Stimulated activated CD4-positive, alpha-beta T cell treated with anti-CD3 and anti-CD28 coated beads, Interleukin-4, amount 100 ng/mL, for 4 hours (primary cell): ENCODE measurements at regions not wholly inside any gene's neighbourhood (a gene's known extent, or its start where the extent isn't known, plus 50 kb on each side); places are given as distances from the start of the nearest gene placed in this dataset.
"Not testable (repeated sequence)": the region's sequence is repeated elsewhere in the genome, so short reads cannot be mapped to it uniquely, and the experiment has no call there.

Experiments
- DNase-seq, 2 experiments: peaks; one replicate each; pipeline ENCODE4 v3.0.0-alpha.2; 2020

DNA sequence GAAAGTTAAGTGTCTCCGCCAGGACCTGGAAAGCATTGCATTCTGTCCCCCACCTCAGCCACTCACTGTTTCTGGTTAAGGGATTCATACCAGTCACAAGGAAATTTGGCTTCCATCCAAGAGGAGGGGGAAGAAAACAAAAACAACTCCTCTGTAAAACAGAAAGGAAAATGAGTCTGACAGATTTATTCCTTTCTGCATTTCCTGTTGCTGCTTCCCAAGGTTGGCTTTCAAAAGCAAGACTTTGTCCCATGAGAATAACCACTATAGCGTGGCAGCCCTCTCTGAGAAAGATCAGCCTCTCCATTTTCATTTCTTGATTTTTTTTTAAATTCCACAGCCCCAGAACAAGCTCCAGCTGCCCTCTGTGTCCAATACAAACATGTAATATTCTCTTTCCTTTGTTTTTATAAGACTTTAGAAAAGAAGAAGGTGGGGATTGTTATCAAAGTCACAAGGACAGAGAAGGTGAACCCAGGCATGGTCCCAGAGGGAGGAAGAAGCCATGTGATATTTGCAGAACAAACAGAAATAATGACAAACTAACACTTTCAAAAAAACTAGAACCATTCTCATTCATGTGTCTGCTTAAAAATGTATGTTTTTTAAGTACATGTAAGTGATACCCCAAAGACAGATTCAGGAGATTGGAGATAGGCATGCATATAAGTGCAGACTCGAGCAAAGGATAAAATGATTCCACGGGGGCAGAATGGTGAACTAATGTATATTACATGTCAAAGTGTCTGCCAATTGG, 90.7 kb upstream of the DCLK2 start:
- no peak for DNase-seq

DNA sequence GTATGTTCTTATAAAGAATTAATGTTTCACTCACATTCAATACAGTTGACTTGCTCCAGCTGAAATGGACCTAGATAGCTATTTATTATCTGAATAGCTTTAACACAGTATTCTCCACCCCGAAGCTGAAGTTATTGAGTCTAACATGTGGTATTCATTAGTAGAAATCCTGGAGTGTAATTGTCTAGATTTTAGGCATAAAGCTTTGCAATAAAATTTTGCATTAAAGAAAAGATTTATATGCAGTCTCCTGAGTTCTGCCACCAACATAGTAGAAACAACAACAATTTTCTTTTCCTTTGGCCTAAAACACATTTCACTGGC, 90.2 kb upstream of the DCLK2 start:
- DNase-seq: no peak

DNA sequence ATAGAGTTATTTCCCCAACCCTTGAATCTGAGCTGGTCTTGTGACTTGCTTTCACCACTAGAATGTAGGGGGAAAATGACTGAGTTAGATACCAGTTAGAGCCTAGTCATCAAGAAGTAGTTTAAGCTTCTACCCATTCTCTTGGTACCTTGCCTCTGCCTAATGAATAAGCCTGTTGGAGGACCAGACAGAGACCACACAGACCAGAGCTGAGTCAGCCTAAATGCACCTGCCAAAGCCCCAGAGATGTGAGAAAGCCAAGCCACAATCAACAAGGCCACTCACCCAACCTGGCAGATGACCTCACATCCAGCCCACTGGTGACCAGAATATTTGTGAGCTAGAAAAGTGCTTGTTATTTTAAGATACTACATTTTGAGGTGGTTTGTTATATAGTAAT, 85.2 kb upstream of the DCLK2 start:
- DNase-seq: no peak

DNA sequence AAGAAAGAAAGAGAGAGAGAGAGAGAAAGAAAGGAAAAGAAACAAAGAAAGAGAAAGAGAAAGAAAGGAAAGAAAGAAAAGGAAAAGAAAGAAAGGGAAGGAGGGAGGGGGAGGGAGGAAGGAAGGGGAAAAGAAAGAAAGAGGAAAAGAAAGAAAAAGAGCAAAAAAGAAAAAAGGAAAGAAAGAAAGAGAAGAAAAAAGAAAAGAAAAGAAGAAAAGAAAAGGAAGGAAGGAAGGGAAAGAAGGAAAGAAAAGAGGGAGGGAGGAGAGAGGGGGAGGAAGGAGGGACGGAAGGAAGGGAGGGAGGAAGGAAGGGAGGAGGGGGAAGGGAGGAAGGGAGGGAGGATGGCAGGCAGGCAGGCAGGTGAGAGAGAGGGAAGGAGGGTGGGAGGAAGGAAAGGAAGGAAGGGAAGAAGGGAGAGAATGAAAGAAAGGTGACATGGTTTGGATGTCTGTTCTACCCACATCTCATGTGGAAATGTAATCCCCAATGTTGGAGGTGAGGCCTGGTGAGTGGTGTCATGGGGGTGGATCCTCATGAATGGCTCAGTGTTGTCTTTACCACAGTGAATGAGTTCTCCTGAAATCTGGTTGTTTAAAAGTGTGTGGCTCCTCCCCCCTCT, 83.0 kb upstream of the DCLK2 start:
- no peak for DNase-seq

DNA sequence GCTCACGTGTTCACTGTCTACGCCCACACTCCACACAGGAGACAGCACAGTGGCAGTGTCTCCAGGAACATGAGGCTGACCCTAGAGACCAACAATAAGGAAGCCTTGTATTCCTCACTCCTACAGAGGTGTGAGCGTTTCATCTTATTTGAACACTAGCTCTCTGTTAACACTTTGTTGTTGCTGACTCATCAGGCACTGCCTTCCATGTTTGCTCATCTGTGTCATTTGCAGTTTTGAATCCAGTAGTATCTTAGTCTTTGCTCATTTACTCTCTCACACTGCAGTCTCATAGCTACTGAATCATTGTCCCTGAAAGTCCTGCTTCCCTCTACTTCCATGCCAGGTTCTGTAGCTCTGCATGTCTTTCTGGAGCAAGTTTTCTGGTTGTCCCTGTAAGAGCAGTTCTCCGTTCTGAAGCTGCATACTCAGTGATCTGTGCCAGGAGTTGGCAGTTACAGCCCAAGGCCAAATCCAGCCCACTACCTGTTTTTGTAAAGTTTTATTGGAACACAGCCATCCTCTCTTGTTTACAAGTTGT, 80.3 kb upstream of the DCLK2 start:
- no peak for DNase-seq

DNA sequence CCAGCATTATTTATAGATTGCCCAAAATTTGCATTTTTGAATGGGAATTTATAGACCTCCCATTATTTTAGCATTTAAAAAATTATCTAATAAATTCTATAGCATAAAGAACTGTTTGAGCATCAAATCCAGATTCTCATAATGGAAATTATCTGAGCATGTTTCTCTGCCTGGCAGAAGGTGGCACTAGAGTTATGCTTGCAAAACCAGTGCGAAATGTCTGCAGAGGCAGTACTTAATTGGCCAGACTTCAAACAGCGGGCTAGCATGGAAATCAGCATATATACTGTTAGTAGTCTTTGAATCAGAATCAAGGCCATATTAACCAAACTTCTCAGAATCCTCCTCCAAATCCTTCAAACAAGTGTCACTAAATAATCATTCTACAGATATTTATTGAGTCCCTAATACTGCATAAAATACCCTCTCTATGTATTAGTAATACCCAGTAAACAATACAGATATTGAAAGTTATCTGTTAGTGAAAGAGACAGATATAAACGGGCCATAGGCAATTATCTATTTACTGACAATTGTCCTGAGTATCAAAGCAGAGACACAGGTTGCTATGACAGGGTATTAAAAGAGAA, 78.7 kb upstream of the DCLK2 start:
- no peak for DNase-seq

DNA sequence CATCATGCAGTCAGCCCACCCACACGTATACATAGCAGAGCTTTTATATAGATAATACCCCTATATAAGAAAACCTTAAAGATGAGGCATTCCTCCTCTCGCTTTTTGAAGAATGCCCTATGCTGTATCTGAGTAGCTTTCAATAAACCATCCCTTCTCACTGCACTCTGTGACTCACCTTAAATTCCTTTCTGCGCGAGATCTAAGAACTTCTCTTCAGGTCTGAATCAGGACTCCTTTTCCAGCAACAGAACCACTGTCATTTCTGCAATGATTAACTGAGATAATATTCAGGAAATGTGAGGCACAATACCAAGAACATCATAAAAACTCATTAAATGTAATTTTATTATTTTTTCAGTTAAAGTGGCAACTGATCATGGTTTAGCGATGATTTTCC, 76.4 kb upstream of the DCLK2 start:
- DNase-seq: no peak

DNA sequence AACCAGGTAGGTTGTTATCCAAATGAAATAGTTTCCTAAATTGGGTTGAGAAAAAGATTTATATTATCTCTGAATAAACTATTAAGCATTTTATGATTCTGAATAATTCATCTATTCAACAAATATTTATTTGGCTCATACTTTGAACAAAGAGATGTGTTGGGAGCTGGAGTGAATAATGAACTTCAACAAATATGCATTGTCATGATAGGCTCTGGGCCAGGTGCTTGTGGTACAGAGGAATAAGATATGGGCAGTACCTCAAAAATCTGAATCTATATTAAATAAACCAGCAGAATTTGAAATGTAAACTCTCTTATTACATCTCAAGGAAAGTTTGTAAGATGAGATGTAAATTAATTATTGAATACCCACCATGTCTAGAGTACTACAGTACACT, 75.7 kb upstream of the DCLK2 start:
- DNase-seq: no peak

DNA sequence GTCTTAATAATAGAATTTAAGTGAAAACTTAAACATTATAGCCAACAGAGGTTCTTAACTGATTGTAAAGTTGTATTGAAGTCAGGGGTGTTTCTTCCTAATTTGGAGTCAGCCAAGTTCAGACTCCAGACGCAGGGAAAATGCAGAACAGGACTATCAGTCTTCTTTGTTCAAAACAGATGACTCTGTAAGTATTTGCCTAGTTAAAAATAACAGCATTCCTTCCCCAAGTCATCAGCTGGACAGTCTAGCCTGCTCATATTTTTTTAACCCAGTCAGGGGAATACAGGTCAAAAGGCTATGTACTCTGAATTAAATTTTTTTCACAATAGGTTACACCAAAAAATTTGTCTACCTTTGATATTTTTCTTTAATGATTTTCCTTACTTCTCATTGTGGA, 73.8 kb upstream of the DCLK2 start:
- no peak for DNase-seq

DNA sequence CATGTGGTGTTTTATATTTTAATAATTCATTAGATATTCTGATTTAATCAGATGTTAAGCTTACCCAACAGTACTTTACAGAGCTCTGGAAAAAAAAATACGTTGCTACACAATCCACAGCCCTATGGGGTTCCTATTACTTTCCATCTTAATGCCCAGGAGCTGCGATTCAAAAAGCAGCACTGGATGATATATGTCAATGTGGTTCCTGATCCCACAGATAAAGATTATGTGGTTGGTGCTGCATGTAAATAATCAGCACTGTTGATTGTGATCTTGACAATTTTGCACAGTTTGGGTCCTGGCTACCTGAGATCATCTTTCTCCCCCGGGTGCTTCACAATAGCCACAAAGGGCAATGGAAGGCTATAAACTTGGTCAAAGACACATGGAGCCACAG, 72.7 kb upstream of the DCLK2 start:
- no peak for DNase-seq

DNA sequence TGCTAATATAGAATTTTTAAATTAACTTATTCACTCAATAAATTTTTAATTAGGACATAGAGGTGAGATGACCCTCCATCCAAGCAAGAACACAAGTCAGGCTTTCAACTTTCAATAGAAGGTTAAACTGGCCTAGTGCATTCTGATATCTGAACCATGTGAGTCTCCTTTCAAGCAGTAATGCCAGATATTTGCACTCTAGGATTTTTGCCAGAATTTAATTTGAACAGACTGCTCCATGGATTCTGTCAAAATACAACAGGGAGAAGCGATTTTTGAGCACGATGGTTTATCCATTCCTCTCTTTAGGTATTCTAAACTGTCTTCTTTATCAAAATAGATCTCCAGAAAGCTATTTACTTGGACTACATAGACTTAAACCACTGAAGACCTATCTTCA, 72.0 kb upstream of the DCLK2 start:
- DNase-seq: no peak

DNA sequence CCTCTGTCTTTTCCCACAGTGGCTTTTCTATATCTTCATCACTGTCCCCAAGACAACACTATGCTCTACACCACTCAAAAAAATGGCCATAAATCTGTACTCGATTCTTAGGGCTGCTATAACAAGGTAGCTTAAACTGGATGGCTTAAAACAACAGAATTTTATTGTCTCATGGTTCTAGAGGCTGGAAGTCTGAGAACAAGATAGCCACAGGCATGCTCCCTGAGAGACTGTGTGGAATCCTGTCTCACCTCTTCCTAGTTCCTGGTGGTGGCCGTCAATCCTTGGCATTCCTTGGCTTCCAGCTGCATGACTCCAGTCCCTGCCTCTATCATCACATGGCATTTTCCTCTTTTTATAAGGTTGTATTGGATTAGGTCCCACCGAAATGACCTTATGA, 70.7 kb upstream of the DCLK2 start:
- no peak for DNase-seq

DNA sequence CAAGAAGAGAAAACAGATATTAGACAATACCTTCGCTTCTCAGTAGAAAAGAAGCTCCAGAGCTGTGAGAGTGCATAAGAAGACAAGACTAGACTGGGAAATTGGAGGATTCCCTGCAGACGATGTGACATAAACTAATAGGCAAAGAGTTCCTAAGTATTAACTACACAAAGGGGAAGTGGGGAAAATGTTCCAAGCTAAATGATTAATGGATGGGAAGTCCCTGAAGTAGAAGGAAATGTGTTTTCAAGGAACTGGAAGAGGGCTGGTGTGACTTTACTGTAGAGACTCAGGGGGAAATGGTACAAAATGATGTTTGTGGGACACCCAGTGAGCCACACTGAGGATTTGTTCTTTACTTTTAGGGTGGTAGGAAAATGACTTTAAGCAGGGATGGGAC, 69.7 kb upstream of the DCLK2 start:
- no peak for DNase-seq

DNA sequence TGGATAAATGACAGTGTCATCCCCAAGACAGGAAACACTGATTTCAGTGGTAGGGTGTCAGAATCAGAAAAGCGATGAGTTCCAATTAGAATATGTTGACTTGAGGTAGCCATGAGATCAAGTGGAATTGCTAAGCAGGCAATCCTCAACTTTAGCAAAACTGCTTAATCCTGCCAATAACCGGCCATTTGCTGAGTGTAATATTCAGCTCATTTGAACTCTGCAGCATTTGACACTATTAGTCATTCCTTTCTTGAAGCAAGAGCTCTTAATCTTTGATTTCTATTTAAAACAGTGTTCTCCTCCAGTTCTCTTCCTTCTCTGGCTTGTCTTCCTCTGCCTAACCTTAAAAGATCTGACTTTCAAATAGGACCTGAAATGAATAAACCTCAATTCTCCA, 68.7 kb upstream of the DCLK2 start:
- DNase-seq: no peak

DNA sequence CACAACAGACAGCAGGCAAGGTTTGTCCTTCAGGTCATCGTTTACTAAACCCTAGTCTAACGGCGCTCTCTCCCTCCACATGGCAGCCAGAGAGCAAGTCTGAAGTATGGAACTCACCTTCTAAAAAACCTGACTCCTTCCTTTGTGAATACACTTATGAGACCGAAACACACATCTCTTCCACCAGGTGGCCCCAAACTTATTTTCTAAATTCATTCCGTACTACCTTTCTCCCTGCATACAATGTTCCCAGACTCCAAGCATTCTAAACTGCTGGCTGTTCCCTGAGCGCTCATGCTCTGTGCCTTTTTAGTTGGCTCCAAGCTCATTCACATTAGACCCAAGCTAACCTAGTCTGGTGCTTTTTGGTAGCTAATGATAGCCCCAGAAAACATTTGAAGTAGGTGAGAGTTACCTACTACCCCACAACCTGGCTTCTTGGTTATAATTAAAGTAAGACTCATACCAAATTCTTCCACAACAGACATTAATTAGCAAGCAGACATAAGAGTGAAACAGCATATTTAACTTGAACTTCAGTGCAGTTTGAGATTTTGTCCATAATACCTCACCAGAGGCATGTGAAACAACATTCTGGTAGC, 67.6 kb upstream of the DCLK2 start:
- DNase-seq: no peak

DNA sequence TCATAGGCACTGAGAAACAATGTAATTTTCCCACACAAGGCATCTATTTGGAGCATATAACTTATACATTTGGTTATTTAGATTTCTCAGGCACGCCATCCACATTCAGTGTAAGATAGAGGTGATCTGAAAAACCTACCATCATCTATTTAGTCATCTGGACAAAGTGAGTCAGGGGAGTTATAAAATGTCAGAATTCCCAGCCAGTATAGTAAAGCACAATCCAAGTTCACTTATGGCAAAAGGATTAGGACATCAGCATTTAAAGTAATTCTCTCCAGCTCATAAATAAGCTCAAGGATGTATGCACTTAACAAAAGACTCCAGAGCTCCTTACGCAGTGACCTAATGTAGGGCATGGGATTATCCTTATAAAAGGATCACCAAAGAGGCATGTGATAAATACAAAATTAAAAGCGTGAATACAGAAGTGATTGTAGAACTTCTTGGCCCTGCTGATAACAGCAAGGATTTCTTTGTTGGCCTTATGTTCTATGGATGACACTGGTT, 65.3 kb upstream of the DCLK2 start:
- no peak for DNase-seq

DNA sequence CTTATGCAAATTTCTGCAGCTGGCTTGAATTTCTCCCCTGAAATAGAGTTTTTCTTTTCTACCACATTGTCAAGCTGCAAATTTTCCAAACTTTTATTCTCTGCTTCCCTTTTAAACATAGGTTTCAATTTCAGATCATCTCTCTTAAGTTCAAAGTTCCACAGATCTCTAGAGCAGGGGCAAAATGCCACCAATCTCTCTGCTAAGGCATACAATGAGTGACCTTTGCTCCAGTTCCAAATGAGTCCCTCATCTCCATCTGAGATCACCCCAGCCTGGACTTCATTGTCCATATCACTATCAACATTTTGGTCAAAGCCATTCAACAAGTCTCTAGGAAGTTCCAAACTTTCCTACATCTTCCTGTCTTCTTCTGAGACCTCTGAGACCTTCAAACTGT, 62.3 kb upstream of the DCLK2 start:
- DNase-seq: not testable (repeated sequence)

DNA sequence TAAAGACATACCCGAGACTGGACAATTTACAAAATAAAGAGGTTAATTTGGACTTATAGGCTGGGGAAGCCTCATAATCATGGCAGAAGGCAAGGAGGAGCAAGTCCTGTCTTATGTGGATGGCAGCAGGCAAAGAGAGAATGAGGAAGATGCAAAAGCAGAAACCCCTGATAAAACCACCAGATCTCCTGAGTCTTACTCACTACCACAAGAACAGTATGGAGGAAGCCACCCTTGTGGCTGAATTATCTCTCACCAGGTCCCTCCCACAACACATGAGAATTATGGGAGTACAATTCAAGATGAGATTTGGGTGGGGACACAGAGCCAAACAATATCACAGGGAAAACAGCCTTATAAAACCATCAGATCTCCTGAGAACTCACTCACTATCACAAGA, 61.6 kb upstream of the DCLK2 start:
- not testable (repeated sequence) for DNase-seq

DNA sequence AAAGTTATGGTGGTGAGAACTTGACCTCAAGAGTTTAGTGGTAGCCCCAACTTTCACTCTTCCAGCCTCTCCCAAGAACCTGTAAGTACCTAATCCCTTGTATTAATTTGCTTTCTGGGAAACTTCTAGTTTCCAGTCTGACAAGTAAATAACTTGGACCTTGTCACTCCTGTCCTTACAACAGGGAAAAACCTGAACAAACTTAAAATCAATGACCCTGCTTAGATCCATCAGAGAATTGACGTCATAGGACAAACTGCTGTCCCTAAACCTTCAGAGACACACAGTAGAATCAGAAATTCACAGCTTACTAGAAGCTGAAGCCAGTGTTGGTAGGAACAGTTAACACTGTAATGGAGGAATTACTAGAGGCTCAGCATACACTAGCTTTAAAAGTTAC, 60.0 kb upstream of the DCLK2 start:
- DNase-seq: no peak

DNA sequence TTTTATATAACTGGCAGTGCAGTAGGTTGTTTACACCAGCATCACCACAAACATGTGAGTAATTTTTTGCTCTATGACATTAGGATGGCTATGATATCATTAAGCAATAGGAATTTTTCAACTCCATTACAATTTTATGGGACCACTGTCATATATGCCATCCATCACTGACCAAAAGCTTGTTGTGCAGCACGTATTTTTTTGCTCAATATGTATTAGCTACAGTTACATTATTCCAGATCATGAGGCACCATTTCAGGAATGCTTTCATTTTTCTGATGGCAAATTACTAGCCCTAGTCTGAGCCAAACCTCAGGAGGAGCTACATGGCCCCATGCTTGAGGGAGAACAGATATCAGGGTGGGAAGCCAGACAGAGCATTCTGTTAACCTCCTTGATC, 56.8 kb upstream of the DCLK2 start:
- DNase-seq: no peak

DNA sequence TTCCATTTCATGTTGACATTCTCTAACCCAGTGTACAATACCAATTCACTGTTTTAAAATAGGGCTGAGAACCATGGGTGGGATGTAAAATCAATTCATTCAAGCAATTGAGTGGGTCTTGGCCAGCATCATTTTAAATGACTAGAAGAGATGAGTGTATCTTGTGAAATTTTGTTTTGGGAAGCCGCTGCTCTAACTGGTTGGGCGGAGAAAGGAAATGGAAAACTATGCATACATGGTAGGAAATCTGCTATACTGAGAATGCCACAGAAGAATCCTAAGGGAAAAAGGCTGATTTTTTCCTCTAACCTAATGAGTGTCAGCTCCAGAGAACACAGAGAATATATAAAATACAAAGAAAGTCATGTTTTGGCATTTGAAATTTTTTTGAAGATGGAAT, 54.8 kb upstream of the DCLK2 start:
- DNase-seq: no peak

DNA sequence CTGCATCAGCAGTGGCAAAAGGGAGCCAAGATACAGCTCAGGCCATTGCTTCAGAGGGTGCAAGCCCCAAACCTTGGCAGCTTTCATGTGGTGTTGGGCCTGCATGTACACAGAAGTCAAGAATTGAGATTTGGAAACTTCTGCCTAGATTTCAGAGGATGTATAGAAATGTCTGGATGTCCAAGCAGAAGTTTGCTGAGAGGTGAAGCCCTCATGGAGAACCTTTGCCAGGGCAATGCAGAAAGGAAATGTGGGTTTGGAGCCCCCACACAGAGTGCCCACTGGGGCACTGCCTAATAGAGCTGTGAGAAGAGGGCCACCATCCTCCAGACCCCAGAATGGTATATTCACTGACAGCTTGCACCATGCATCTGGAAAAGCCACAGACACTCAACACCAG, 51.3 kb upstream of the DCLK2 start:
- DNase-seq: not testable (repeated sequence)
